Endothelial cell (in vitro differentiated cells): ENCODE measurements at regions not wholly inside any gene's neighbourhood (a gene's known extent, or its start where the extent isn't known, plus 50 kb on each side); places are given as distances from the start of the nearest gene placed in this dataset.

Experiments
- DNase-seq: peaks from one replicate; pipeline ENCODE4 v3.0.0; 2021; ENCODE audit warnings: low spot score
- H3K27ac Mint-ChIP-seq: one replicate; pipeline ENCODE4 v1.8.0; 2021; ENCODE audit warnings: mixed read lengths, inconsistent platforms; ENCODE audit not compliant: unreplicated experiment
- H3K27me3 Mint-ChIP-seq: one replicate; pipeline ENCODE4 v1.8.0; 2021; ENCODE audit warnings: mild to moderate bottlenecking, moderate library complexity, mixed read lengths, inconsistent platforms; ENCODE audit not compliant: unreplicated experiment
- H3K36me3 Mint-ChIP-seq: one replicate; pipeline ENCODE4 v1.8.0; 2021; ENCODE audit warnings: mild to moderate bottlenecking, low read depth, mixed read lengths, inconsistent platforms; ENCODE audit not compliant: unreplicated experiment
- H3K4me1 Mint-ChIP-seq: one replicate; pipeline ENCODE4 v1.8.0; 2021; ENCODE audit warnings: mild to moderate bottlenecking, mixed read lengths, inconsistent platforms; ENCODE audit not compliant: unreplicated experiment
- H3K4me3 Mint-ChIP-seq: one replicate; pipeline ENCODE4 v1.8.0; 2021; ENCODE audit warnings: mild to moderate bottlenecking, mixed read lengths, inconsistent platforms; ENCODE audit not compliant: unreplicated experiment
- H3K9me3 Mint-ChIP-seq: one replicate; pipeline ENCODE4 v1.8.0; 2021; ENCODE audit warnings: mixed read lengths, inconsistent platforms; ENCODE audit not compliant: unreplicated experiment
- CTCF ChIP-seq: fragments of 200-600 bp; sonication (generic); IDR thresholded peaks from one replicate; pipeline ENCODE4 v1.5.0; 2021; ENCODE audit warnings: antibody characterized with exemption; ENCODE audit not compliant: unreplicated experiment

- no peak for TF ChIP-seq CTCF
- Mint-ChIP-seq H3K4me1 (peaks cover 3% of the 10 kb centered on the region), H3K27me3 (peaks cover 6% of the 10 kb centered on the region), H3K4me3 (no peak overlapping the region), H3K27ac (no peak overlapping the region), H3K9me3 (no peaks in the 10 kb centered on the region), H3K36me3 (no peaks in the 10 kb centered on the region)
- no peak for DNase-seq
These were observed 74.8 kb upstream of the SNRPB2 start for GRCh38 chr20:16654858-16655535.

GRCh38 chr20:16653266-16653665 is 76.6 kb upstream of the SNRPB2 start:
- H3K4me3 Mint-ChIP-seq = no peak overlapping the region
- no peak overlapping the region for H3K27ac Mint-ChIP-seq

GRCh38 chr20:16647875-16648597 is 74.8 kb upstream of the KIF16B start:
- Mint-ChIP-seq H3K4me1 (no peaks in the 10 kb centered on the region), H3K36me3 (no peaks in the 10 kb centered on the region), H3K4me3 (no peak overlapping the region), H3K9me3 (no peaks in the 10 kb centered on the region), H3K27ac (no peak overlapping the region), H3K27me3 (no peaks in the 10 kb centered on the region)
- no peak for TF ChIP-seq CTCF
- DNase-seq = no peak

More at GRCh38 chr20:16653266-16653665, 76.6 kb upstream of the SNRPB2 start:
- no peak for TF ChIP-seq CTCF
- Mint-ChIP-seq H3K4me1 (peaks cover 3% of the 10 kb centered on the region), H3K36me3 (no peaks in the 10 kb centered on the region), H3K27me3 (peaks cover 5% of the 10 kb centered on the region), H3K9me3 (no peaks in the 10 kb centered on the region)
- DNase-seq = no peak

GRCh38 chr20:16641511-16642023 is 68.3 kb upstream of the KIF16B start:
- Mint-ChIP-seq H3K9me3 (no peaks in the 10 kb centered on the region), H3K27me3 (no peaks in the 10 kb centered on the region), H3K27ac (no peak overlapping the region), H3K36me3 (no peaks in the 10 kb centered on the region), H3K4me1 (peaks cover 20% of the 10 kb centered on the region), H3K4me3 (no peak overlapping the region)
- TF ChIP-seq CTCF = no peak
- DNase-seq = no peak
